ENCODE measurements at regions not wholly inside any gene's neighbourhood (a gene's known extent, or its start where the extent isn't known, plus 50 kb on each side); places are given as distances from the start of the nearest gene placed in this dataset.

DNA sequence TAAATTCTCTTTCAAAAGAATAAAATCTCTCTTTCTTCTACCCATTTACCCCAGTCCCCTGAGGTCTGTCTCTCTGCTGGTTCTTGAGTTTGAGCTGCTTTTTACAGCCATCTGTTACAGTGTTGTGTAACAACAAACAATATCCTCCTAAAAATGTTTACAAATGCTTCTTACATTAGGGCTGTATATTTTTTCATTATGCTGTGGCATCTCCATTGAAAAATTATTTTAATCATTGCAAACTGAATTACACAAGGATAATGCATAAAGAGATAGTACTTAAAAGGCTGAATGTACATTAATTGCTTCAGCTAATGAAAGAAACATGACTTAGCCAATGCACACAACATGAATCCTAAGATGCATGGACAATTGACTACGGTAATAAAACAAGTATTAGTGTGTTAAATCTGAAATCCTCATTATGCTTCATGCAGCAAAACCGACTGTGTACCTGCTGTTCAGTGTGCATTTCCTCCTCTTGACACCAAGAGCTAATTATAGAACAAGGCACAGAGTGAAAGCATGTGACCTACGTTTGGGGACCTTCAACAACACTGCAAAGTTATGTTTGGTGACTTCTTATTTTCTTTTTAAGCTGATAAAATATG lies 181.7 kb upstream of the RHOBTB1 start:
- Histone ChIP-seq H4K20me1 (ENCODE audit: insufficient read depth, poor library complexity, severe bottlenecking) (no peaks in the 10 kb centered on the region), H3K4me2 (no peak overlapping the region), H3K27me3 (no peaks in the 10 kb centered on the region), H3K27ac (no peak overlapping the region), H3K9me3 (ENCODE audit: low read depth) (no peaks in the 10 kb centered on the region), H3K79me2 (no peaks in the 10 kb centered on the region), H3K36me3 (replicated peaks; ENCODE audit: insufficient read depth, low read depth) (no peaks in the 10 kb centered on the region), H3K4me1 (ENCODE audit: insufficient read depth) (no peaks in the 10 kb centered on the region), H3K4me3 (no peak overlapping the region), H2AFZ (no peak overlapping the region), H3K9me2 (replicated peaks; ENCODE audit: insufficient read depth) (no peaks in the 10 kb centered on the region)
- TF ChIP-seq EZH2phosphoT487 (IDR thresholded peaks at IDR 0.05; ENCODE audit: low read depth, severe bottlenecking, unreplicated experiment) (no peak), EZH2 (IDR thresholded peaks at IDR 0.05; ENCODE audit: borderline replicate concordance) (no peak)
- TF ChIP-seq, protein P1, sequence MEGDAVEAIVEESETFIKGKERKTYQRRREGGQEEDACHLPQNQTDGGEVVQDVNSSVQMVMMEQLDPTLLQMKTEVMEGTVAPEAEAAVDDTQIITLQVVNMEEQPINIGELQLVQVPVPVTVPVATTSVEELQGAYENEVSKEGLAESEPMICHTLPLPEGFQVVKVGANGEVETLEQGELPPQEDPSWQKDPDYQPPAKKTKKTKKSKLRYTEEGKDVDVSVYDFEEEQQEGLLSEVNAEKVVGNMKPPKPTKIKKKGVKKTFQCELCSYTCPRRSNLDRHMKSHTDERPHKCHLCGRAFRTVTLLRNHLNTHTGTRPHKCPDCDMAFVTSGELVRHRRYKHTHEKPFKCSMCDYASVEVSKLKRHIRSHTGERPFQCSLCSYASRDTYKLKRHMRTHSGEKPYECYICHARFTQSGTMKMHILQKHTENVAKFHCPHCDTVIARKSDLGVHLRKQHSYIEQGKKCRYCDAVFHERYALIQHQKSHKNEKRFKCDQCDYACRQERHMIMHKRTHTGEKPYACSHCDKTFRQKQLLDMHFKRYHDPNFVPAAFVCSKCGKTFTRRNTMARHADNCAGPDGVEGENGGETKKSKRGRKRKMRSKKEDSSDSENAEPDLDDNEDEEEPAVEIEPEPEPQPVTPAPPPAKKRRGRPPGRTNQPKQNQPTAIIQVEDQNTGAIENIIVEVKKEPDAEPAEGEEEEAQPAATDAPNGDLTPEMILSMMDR (IDR thresholded peaks at IDR 0.05; ENCODE audit: poor library complexity), result no peak
- WGBS (ENCODE audit: low lambda C conversion rate, missing lambda C conversion rate), result 72% methylated on average over 3 of the region's 3 CpGs
- no peak for DNase-seq (ENCODE audit: low spot score)

DNA sequence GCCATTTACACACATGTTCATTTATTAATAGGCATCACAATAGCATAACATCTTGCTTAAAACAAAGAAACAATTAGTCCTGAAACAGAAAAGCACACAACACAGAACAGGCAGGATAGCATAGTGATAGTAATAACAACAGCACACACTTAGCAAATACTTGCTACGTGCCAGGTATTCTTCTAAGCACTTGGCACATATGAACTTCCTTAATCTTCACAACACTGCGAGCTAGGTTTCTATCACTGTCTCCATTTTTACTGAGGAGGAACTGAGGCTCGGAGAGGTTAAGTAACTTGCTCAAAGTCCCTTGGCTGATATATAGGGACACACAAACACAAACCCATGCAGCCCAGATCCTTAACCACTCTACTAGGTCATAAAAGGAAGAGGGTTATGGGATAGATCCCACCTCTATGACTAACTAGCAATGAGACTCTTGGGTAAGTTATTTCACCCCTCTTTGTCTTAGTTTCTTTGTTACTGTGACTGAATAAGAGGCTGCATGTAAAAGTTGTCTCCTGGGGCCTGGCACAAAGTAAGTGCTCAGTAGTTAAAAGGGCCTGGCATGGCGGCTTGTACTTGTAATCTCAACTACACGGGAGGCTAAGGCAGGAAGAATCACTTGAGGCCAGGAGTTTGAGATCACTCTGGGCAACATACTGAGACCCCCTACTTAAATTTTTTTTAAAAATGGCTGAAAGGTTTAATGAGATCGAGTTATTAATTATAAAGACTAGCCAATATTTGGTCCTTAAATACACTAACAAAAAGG lies 181.0 kb upstream of the RHOBTB1 start:
- TF ChIP-seq EZH2phosphoT487 (IDR thresholded peaks at IDR 0.05; ENCODE audit: low read depth, severe bottlenecking, unreplicated experiment), result no peak
- TF ChIP-seq EZH2 (IDR thresholded peaks at IDR 0.05; ENCODE audit: borderline replicate concordance), result no peak
- TF ChIP-seq, protein P1 (IDR thresholded peaks at IDR 0.05; ENCODE audit: poor library complexity), result no peak
- no peaks in the 10 kb centered on the region for H4K20me1 ChIP-seq (ENCODE audit: insufficient read depth, poor library complexity, severe bottlenecking)
- H2AFZ ChIP-seq, result no peak overlapping the region
- no peaks in the 10 kb centered on the region for H3K36me3 ChIP-seq (replicated peaks; ENCODE audit: insufficient read depth, low read depth)
- H3K27ac ChIP-seq, result no peak overlapping the region
- no peaks in the 10 kb centered on the region for H3K79me2 ChIP-seq
- whole genome bisulfite sequencing (ENCODE audit: low lambda C conversion rate, missing lambda C conversion rate), result 88% methylated on average over 6 of the region's 6 CpGs
- H3K4me3 ChIP-seq, result no peak overlapping the region
- H3K9me2 ChIP-seq (replicated peaks; ENCODE audit: insufficient read depth), result no peaks in the 10 kb centered on the region
- no peak for DNase-seq (ENCODE audit: low spot score)
- no peaks in the 10 kb centered on the region for H3K9me3 ChIP-seq (ENCODE audit: low read depth)
- H3K27me3 ChIP-seq, result no peaks in the 10 kb centered on the region
- H3K4me2 ChIP-seq, result no peak overlapping the region
- H3K4me1 ChIP-seq (ENCODE audit: insufficient read depth), result no peaks in the 10 kb centered on the region

DNA sequence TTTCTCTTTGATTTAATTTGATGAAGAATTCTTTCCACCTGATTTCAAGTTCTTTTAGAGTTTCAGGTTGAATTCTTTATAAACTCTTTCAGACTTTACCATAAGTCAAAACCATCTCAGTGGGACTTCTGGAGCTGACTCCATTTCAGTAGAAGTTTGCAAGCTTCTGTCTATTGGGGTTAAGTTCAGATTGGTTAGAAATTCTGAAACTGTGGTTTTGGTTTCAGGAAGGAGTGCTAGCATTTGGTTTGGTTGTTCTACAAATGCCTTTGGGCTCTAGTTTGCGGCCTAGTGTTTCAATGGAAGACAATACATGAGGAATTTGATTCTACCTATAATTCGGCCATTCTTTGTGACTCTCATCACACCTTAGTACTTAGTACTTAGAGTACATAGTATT lies 176.8 kb upstream of the RHOBTB1 start:
- Histone ChIP-seq H3K79me2 (no peaks in the 10 kb centered on the region), H3K36me3 (replicated peaks; ENCODE audit: insufficient read depth, low read depth) (no peaks in the 10 kb centered on the region), H3K4me2 (no peak overlapping the region), H3K9me3 (ENCODE audit: low read depth) (no peaks in the 10 kb centered on the region), H3K4me1 (ENCODE audit: insufficient read depth) (no peaks in the 10 kb centered on the region), H4K20me1 (ENCODE audit: insufficient read depth, poor library complexity, severe bottlenecking) (no peaks in the 10 kb centered on the region), H3K9me2 (replicated peaks; ENCODE audit: insufficient read depth) (no peaks in the 10 kb centered on the region), H2AFZ (no peak overlapping the region), H3K27ac (no peak overlapping the region), H3K27me3 (no peaks in the 10 kb centered on the region), H3K4me3 (no peak overlapping the region)
- 93% methylated on average over 2 of the region's 2 CpGs for WGBS (ENCODE audit: low lambda C conversion rate, missing lambda C conversion rate)
- DNase-seq (ENCODE audit: low spot score), result no peak
- TF ChIP-seq, protein P1 (IDR thresholded peaks at IDR 0.05; ENCODE audit: poor library complexity), result no peak
